GM12891 (cell line): ENCODE measurements at regions not wholly inside any gene's neighbourhood (a gene's known extent, or its start where the extent isn't known, plus 50 kb on each side); places are given as distances from the start of the nearest gene placed in this dataset.

ENCODE experiments used
- PAX5 ChIP-seq: IDR thresholded peaks from 2 replicates; pipeline ENCODE4 v1.6.1; 2011; ENCODE audit warnings: low read length, moderate library complexity, mild to moderate bottlenecking; ENCODE audit not compliant: insufficient read depth, severe bottlenecking
- POLR2A ChIP-seq: IDR thresholded peaks from 2 replicates; pipeline ENCODE4 v1.6.1; 2011; ENCODE audit warnings: low read depth, low read length, control low read depth
- POLR2AphosphoS5 ChIP-seq: IDR thresholded peaks from 2 replicates; pipeline ENCODE4 v1.6.1; 2011; ENCODE audit warnings: low read depth, low read length, control low read depth
- POU2F2 ChIP-seq: IDR thresholded peaks from 2 replicates; pipeline ENCODE4 v1.6.1; 2011; ENCODE audit warnings: low read depth, mild to moderate bottlenecking, control low read depth, low read length, moderate library complexity
- SPI1 ChIP-seq: IDR thresholded peaks from 2 replicates; pipeline ENCODE4 v1.6.1; 2011; ENCODE audit warnings: low read depth, low read length, control low read depth
- TAF1 ChIP-seq: IDR thresholded peaks from 2 replicates; pipeline ENCODE4 v1.6.1; 2011; ENCODE audit warnings: low read depth, low read length, control low read depth

DNA sequence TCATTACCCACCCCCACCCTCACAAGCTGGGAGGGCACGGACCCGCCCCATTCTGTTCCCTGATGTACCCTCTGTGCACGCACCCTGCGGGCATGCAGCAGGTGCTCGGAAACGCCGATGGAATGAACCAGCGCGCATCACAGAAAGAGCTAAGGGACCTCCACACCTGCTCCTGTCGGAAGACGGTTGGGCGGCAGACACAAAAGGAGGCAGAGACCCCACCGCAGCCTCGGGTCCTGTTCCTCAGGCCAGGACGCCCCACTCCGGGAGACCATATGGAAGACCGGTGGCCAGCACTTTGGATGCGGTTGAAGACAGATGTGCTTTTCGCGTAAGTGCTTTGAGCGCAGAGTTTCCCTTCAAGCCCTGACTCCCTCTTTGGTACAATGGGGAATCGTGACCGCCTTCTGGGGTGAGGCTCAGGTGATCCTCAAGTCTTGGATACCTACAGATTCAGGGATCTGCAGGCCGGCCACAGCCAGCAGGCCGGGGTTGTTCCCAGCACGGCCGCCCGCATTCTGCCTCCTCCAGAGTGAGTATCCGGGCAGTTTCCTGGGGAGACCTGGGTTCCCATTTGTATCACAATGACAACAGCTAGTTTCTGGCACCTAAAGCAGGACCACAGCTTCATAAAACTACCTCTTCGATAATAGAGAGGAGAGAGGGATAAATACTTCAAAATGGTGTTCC, 123.1 kb downstream of the FOXL1 start:
- no peak for TF ChIP-seq POLR2AphosphoS5
- TF ChIP-seq POLR2A: no peak
- TF ChIP-seq TAF1: no peak
- TF ChIP-seq PAX5: no peak
- TF ChIP-seq SPI1: no peak
- no peak for TF ChIP-seq POU2F2
